Glutamatergic neuron (in vitro differentiated cells): ENCODE measurements at regions not wholly inside any gene's neighbourhood (a gene's known extent, or its start where the extent isn't known, plus 50 kb on each side); places are given as distances from the start of the nearest gene placed in this dataset.
"Not testable (repeated sequence)": the region's sequence is repeated elsewhere in the genome, so short reads cannot be mapped to it uniquely, and the experiment has no call there.

Experiments used
- DNase-seq: peaks from one replicate; pipeline ENCODE4 v3.0.0; 2022
- H3K27ac Mint-ChIP-seq: one replicate; pipeline ENCODE4 v1.8.0; 2020; ENCODE audit warnings: mild to moderate bottlenecking, mixed read lengths, inconsistent platforms; ENCODE audit not compliant: unreplicated experiment
- H3K27me3 Mint-ChIP-seq: one replicate; pipeline ENCODE4 v1.8.0; 2020; ENCODE audit warnings: mild to moderate bottlenecking, moderate library complexity, mixed read lengths, inconsistent platforms; ENCODE audit not compliant: unreplicated experiment
- H3K36me3 Mint-ChIP-seq: one replicate; pipeline ENCODE4 v1.8.0; 2020; ENCODE audit warnings: mild to moderate bottlenecking, mixed read lengths, inconsistent platforms; ENCODE audit not compliant: unreplicated experiment
- H3K4me1 Mint-ChIP-seq: one replicate; pipeline ENCODE4 v1.8.0; 2020; ENCODE audit warnings: mild to moderate bottlenecking, low read depth, mixed read lengths, inconsistent platforms; ENCODE audit not compliant: unreplicated experiment
- H3K4me3 Mint-ChIP-seq: one replicate; pipeline ENCODE4 v1.8.0; 2020; ENCODE audit warnings: mild to moderate bottlenecking, mixed read lengths, inconsistent platforms; ENCODE audit not compliant: unreplicated experiment
- H3K9me3 Mint-ChIP-seq: one replicate; pipeline ENCODE4 v1.8.0; 2020; ENCODE audit warnings: mild to moderate bottlenecking, moderate library complexity, mixed read lengths, inconsistent platforms; ENCODE audit not compliant: unreplicated experiment
- CTCF ChIP-seq: fragments of 200-600 bp; sonication (generic); IDR thresholded peaks from one replicate; pipeline ENCODE4 v1.5.0; 2021; ENCODE audit not compliant: partially characterized antibody, unreplicated experiment

GRCh38 chr5:82720213-82721086 is 356.7 kb downstream of the TMEM167A start:
- DNase-seq: no peak
- peaks cover 1% of the 10 kb centered on the region for H3K27me3 Mint-ChIP-seq
- no peaks in the 10 kb centered on the region for H3K36me3 Mint-ChIP-seq
- no peak for TF ChIP-seq CTCF
- H3K4me3 Mint-ChIP-seq: no peak overlapping the region
- H3K9me3 Mint-ChIP-seq: peaks cover 2% of the 10 kb centered on the region
- no peak overlapping the region for H3K27ac Mint-ChIP-seq
- H3K4me1 Mint-ChIP-seq: no peaks in the 10 kb centered on the region

- no peak for DNase-seq
- no peaks in the 10 kb centered on the region for H3K4me1 Mint-ChIP-seq
- no peak for TF ChIP-seq CTCF
- H3K36me3 Mint-ChIP-seq: no peaks in the 10 kb centered on the region
- peaks cover 3% of the 10 kb centered on the region for H3K9me3 Mint-ChIP-seq
- no peak overlapping the region for H3K4me3 Mint-ChIP-seq
- peaks cover 1% of the 10 kb centered on the region for H3K27me3 Mint-ChIP-seq
- H3K27ac Mint-ChIP-seq: no peak overlapping the region
These were observed 357.8 kb downstream of the TMEM167A start for GRCh38 chr5:82719368-82719767.

GRCh38 chr5:82717738-82718137 is 359.5 kb downstream of the TMEM167A start:
- no peak overlapping the region for H3K27ac Mint-ChIP-seq
- peaks cover 1% of the 10 kb centered on the region for H3K27me3 Mint-ChIP-seq
- no peak overlapping the region for H3K4me3 Mint-ChIP-seq
- H3K4me1 Mint-ChIP-seq: no peaks in the 10 kb centered on the region
- DNase-seq: no peak
- peaks cover 4% of the 10 kb centered on the region for H3K9me3 Mint-ChIP-seq
- no peak for TF ChIP-seq CTCF
- no peaks in the 10 kb centered on the region for H3K36me3 Mint-ChIP-seq

- H3K9me3 Mint-ChIP-seq, H3K27me3 Mint-ChIP-seq, H3K4me1 Mint-ChIP-seq, H3K36me3 Mint-ChIP-seq, H3K4me3 Mint-ChIP-seq, H3K27ac Mint-ChIP-seq, DNase-seq: not testable (repeated sequence)
These were observed 362.5 kb downstream of the TMEM167A start for GRCh38 chr5:82714732-82715131.

- no peaks in the 10 kb centered on the region for H3K27me3 Mint-ChIP-seq
- no peak overlapping the region for H3K4me3 Mint-ChIP-seq
- no peak overlapping the region for H3K27ac Mint-ChIP-seq
- H3K4me1 Mint-ChIP-seq: peaks cover 8% of the 10 kb centered on the region
- H3K9me3 Mint-ChIP-seq: peaks cover 4% of the 10 kb centered on the region
- no peak for DNase-seq
- no peak for TF ChIP-seq CTCF
- no peaks in the 10 kb centered on the region for H3K36me3 Mint-ChIP-seq
These were observed 363.4 kb downstream of the TMEM167A start for GRCh38 chr5:82713811-82714210.
